ENCODE measurements at regions not wholly inside any gene's neighbourhood (a gene's known extent, or its start where the extent isn't known, plus 50 kb on each side); places are given as distances from the start of the nearest gene placed in this dataset.

- TF ChIP-seq CTCF (IDR thresholded peaks at IDR 0.05 in 8 of 11, conservative IDR thresholded peaks at IDR 0.05 in 3 of 11) (no peak), POLR2A (IDR thresholded peaks at IDR 0.05) (no peak), POLR2AphosphoS5 (IDR thresholded peaks at IDR 0.05) (no peak)
Observed at GRCh38 chr6:6409397-6410030, 89.1 kb upstream of the F13A1 start.
